Activated T-helper 1 cell treated with anti-CD3 and anti-CD28 coated beads, Interleukin-12 subunit alpha, Interleukin-12 subunit beta, Interleukin-2, Interleukin-4 antibody, amounts not matched to agents 30 ng/mL and 10 ng/mL and 1 ng/mL, durations not matched to agents 14 hours and 24 hours and 36 hours (primary cell): ENCODE measurements at regions not wholly inside any gene's neighbourhood (a gene's known extent, or its start where the extent isn't known, plus 50 kb on each side); places are given as distances from the start of the nearest gene placed in this dataset.
A peak's percentile ranks its signal among the peaks of the same experiment; 100 is the strongest.

Experiments used
- DNase-seq: peaks from one replicate; pipeline ENCODE4 v3.0.0; 2021; ENCODE audit warnings: low spot score
- H3K27ac Mint-ChIP-seq: one replicate; pipeline ENCODE4 v1.8.0; 2021; ENCODE audit warnings: mild to moderate bottlenecking, mixed read lengths
- H3K27me3 Mint-ChIP-seq: one replicate; pipeline ENCODE4 v1.8.0; 2022; ENCODE audit warnings: mild to moderate bottlenecking, moderate library complexity, mixed read lengths; ENCODE audit not compliant: insufficient read depth
- H3K36me3 Mint-ChIP-seq: one replicate; pipeline ENCODE4 v1.8.0; 2021; ENCODE audit warnings: low read depth, mixed read lengths
- H3K4me1 Mint-ChIP-seq: one replicate; pipeline ENCODE4 v1.8.0; 2021; ENCODE audit warnings: low read depth, mixed read lengths
- H3K4me3 Mint-ChIP-seq: one replicate; pipeline ENCODE4 v1.8.0; 2021; ENCODE audit warnings: mild to moderate bottlenecking, moderate library complexity, mixed read lengths
- H3K9me3 Mint-ChIP-seq: one replicate; pipeline ENCODE4 v1.8.0; 2021; ENCODE audit warnings: mixed read lengths
- intact Hi-C: fragments of 100-400 bp; cut with micrococcal nuclease; formaldehyde crosslinking; loops from one replicate; pipeline ENCODE4 v1.15.1; 2024

DNA sequence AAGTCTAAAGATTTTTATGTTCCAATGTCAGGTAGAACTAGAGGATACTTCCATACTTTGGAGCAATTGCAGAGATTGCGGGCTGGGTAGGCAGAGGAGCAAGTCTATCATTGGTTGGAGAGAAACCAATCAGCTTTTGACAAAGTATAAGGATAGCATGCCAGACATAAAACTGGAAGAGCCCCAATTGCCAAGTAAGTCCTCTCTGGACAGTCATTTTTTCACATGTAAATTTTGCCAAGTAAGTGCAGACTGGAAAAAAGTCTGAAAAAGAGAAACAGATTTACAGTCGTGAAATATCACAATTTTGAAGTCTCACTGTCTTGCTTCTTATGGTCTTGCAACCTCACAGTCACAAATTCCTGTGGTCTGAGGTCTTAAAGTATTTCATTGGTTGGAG, 131.4 kb upstream of the C21orf91 start:
- H3K36me3 Mint-ChIP-seq, result no peaks in the 10 kb centered on the region
- no peaks in the 10 kb centered on the region for H3K9me3 Mint-ChIP-seq
- no peak for DNase-seq
- H3K4me3 Mint-ChIP-seq, result no peak overlapping the region
- intact Hi-C loops, result no loop called here
- no peaks in the 10 kb centered on the region for H3K27me3 Mint-ChIP-seq
- H3K27ac Mint-ChIP-seq, result no peak overlapping the region
- no peaks in the 10 kb centered on the region for H3K4me1 Mint-ChIP-seq

DNA sequence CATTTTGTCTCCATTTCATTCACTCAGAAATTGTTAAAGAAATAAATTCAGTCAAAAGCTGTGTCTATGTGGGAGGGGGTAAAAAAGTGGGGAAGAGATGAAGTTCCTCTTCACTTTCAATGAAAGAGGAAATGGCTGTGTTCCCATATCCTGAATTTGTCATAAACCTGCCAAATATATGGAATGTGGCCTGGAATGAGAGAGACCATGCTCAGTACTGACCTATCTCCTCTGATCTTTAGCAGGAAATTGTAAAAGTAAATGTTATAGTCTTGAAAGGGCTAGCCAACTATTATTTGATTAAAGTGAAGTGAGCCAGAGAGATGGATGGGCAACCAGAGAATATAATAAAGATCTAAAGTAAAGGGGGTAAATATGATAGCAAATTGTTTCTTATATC, 130.3 kb upstream of the C21orf91 start:
- peaks cover 3% of the 10 kb centered on the region for H3K9me3 Mint-ChIP-seq

DNA sequence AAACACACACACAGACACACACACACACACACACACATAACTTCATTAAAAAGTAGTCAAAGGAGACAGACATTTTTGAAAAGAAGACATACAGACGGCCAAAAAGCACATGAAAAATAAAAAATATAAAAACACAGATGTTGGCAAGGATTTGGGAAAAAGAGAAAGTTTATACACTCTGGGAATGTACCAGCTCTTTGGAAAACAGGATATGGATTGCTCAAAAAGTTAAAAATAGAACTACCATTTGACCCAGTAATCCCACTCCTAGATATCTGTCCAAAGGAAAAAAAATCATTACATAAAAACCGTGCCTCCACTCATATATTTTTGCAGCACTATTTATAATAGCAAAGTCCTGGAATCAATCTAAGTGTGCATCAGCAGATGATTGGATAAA, 128.4 kb upstream of the C21orf91 start:
- no peak for DNase-seq
- peaks cover 4% of the 10 kb centered on the region for H3K9me3 Mint-ChIP-seq
- H3K36me3 Mint-ChIP-seq, result no peaks in the 10 kb centered on the region
- no peaks in the 10 kb centered on the region for H3K4me1 Mint-ChIP-seq
- no peak overlapping the region for H3K4me3 Mint-ChIP-seq
- H3K27ac Mint-ChIP-seq, result no peak overlapping the region
- H3K27me3 Mint-ChIP-seq, result no peaks in the 10 kb centered on the region
- intact Hi-C loops, result no loop called here

More for the DNA sequence above, 130.3 kb upstream of the C21orf91 start:
- Mint-ChIP-seq H3K4me1 (no peaks in the 10 kb centered on the region), H3K36me3 (no peaks in the 10 kb centered on the region), H3K4me3 (no peak overlapping the region), H3K27ac (no peak overlapping the region), H3K27me3 (no peaks in the 10 kb centered on the region)
- intact Hi-C loops, result no loop called here
- no peak for DNase-seq

DNA sequence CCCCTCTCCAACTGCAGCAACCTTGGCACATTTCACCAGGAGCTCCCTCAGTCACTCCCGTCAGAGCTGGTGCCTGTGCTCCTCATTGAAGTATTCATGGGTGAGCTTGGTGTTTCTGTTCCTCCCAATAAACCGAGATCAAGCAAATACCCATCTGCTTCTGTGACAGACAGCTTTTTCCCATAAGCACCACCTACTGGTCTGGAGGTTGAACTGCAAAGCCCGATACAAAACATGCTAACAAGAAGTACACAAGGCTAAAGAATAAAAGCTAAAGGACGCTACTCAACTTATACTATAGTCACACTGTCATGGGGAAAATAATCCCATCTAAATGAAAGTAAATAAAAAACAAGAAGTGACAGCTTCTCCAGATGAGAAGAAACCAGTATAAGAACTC, 111.9 kb upstream of the C21orf91 start:
- H3K27me3 Mint-ChIP-seq, result no peaks in the 10 kb centered on the region
- H3K4me1 Mint-ChIP-seq, result no peaks in the 10 kb centered on the region
- no peak overlapping the region for H3K27ac Mint-ChIP-seq
- no peak overlapping the region for H3K4me3 Mint-ChIP-seq
- H3K36me3 Mint-ChIP-seq, result no peaks in the 10 kb centered on the region
- no peaks in the 10 kb centered on the region for H3K9me3 Mint-ChIP-seq
- intact Hi-C loops, result no loop called here
- no peak for DNase-seq

DNA sequence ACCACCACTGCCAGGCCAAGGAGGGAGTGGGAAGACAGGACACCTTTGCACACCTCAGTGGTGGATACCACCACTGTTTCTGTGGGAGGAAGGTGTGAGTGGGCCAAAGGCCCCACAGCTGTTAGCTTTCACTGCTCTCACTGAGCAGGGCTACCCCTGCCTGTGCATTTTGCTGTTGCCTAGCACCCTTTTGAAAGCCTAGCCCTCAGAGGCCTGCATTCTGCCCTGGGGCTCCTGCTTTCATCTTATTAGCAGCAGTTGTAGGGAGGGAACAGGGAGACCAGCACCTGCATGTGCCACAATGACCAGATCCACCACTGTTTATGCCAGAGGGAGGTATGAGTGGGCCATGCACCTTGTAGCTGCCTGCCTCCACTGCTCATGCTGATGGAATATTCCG, 110.9 kb upstream of the C21orf91 start:
- no peak overlapping the region for H3K4me3 Mint-ChIP-seq
- H3K27me3 Mint-ChIP-seq, result no peaks in the 10 kb centered on the region
- DNase-seq, result no peak
- H3K27ac Mint-ChIP-seq, result no peak overlapping the region
- H3K4me1 Mint-ChIP-seq, result no peaks in the 10 kb centered on the region
- H3K36me3 Mint-ChIP-seq, result no peaks in the 10 kb centered on the region
- H3K9me3 Mint-ChIP-seq, result no peaks in the 10 kb centered on the region
- intact Hi-C loops, result no loop called here

DNA sequence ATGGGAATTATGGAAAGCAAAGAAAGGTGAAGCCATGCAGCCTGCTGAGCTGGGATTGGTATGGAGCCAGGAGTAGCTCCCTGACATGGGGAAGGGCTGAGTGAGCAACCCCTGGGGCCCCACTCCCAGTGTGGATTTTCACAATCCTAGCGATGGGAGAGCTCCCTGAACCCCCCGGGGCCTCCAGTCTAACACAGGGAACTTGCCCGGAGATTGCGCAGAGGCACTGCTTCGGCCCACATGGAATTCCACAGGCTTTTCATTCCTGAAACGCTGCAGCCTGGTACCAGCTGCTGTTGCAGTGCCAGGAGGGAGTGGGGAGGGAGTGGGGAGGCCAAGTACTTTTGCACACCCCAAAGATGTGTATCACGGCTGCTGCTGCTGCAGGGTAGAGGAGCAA, 110.4 kb upstream of the C21orf91 start:
- no peak overlapping the region for H3K4me3 Mint-ChIP-seq
- H3K27me3 Mint-ChIP-seq, result no peaks in the 10 kb centered on the region
- no peaks in the 10 kb centered on the region for H3K36me3 Mint-ChIP-seq
- DNase-seq, result no peak
- H3K4me1 Mint-ChIP-seq, result no peaks in the 10 kb centered on the region
- H3K27ac Mint-ChIP-seq, result no peak overlapping the region
- no peaks in the 10 kb centered on the region for H3K9me3 Mint-ChIP-seq
- intact Hi-C loops, result loop anchor here (10.0 kb wide), 1 partner anchor 545 kb away; no protein-coding TSS in a partner anchor

DNA sequence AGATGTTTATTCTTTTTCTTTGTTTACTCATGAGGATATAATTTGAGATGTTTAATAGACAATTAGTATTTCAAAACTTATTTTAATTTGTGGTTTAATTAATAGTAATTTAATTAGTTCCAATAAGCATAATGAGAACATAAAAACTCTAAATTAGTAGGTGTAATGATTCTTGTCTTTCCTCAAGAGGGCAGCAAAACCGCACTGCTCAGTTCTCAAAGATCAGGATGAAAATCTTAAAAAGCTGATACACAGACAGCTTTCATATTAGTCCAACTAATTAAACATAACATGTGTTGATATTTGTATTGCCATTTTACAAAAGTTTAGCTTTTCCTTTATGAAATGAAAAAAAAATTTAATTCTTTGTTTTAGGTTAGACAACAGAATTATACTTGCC, 106.7 kb upstream of the C21orf91 start:
- Mint-ChIP-seq H3K27me3 (peaks cover 7% of the 10 kb centered on the region), H3K9me3 (peaks cover 3% of the 10 kb centered on the region), H3K4me1 (no peaks in the 10 kb centered on the region), H3K4me3 (no peak overlapping the region), H3K27ac (no peak overlapping the region), H3K36me3 (no peaks in the 10 kb centered on the region)
- intact Hi-C loops, result loop anchor here (1.0 to 10.0 kb wide), 2 partner anchors 247 to 541 kb away; no protein-coding TSS in a partner anchor
- DNase-seq, result no peak

DNA sequence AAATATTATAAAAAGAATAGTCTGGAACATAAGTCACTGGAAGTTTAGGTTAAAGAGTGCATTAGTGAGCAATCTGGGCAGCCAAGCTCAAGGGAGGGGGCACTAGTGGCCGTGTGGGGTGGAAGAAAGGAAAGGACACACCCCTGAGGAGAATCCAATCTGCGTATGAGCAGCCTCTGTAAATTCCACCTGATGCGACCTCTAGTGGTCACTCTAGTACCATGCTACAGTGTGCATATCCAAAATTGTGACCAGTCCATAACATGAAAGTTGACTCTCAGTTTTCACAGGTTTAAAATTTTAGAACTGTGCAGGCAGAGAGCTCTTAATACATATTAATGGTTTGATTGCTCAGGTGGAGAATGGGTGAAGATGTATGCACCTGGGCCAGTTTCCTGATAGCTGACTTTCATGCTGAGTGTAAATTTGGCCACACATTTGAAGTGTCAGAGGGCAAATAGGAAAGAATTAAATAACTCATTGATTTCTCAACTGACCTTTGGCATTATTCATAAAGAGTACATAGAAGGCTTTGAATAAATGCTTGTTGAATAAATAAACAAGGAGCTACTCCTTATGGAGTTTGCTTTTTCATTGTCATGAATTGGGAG, 105.9 kb upstream of the C21orf91 start:
- H3K4me1 Mint-ChIP-seq, result no peaks in the 10 kb centered on the region
- peaks cover 11% of the 10 kb centered on the region for H3K9me3 Mint-ChIP-seq
- peak; percentile 14 for DNase-seq
- intact Hi-C loops, result loop anchor here (1.0 to 10.0 kb wide), 2 partner anchors 246 to 540 kb away; no protein-coding TSS in a partner anchor
- H3K36me3 Mint-ChIP-seq, result no peaks in the 10 kb centered on the region
- peaks cover 7% of the 10 kb centered on the region for H3K27me3 Mint-ChIP-seq
- H3K4me3 Mint-ChIP-seq, result no peak overlapping the region
- H3K27ac Mint-ChIP-seq, result no peak overlapping the region

DNA sequence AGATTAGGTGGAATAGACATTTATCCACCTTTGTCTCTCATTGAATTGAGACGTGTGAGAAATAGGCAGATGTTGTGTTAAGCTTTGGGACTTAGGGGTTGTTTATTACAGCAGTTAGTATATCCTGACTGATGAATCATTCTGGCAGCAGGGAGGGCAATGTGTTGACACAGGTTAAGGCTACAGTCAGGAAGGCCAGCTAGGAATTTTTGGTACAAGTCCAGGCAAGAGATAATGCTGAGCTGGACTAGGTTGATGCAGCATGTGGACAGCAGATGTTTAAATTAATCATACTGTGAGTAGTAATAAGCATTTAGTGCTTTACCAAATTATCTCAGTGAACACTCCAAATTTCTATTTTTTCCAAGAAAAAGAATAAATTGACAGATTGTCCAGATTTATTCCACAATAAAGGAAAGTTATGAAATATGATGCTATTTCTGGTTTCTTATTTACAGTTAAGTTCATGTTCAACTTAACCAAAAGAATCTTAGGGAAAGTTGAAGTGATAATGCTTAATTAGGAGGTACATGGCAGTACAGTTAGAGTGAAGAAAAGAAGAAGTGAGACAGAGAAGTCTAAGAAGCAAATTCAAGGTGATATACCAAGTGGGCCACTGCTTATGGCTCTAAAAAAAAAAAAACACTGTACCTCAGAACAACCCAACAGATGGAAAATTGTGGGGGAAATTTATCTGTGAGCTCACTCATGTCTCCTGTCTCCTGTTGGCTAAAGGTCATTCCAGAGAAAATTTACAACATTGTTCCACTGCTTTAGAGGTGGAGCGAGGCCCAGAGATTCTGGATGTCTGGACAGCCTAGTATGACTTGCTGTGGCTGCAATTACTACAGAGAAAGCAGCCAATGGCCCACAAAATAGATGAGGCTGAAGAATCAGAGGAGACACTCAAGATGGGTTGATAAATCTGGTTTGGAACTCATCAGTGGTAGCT, 102.7 kb upstream of the C21orf91 start:
- no peak for DNase-seq
- Mint-ChIP-seq H3K9me3 (peaks cover 18% of the 10 kb centered on the region), H3K4me3 (no peak overlapping the region), H3K36me3 (no peaks in the 10 kb centered on the region), H3K27ac (no peak overlapping the region), H3K4me1 (no peaks in the 10 kb centered on the region), H3K27me3 (peaks cover 9% of the 10 kb centered on the region)
- intact Hi-C loops, result loop anchor here (10.0 kb wide), 1 partner anchor 537 kb away; no protein-coding TSS in a partner anchor

DNA sequence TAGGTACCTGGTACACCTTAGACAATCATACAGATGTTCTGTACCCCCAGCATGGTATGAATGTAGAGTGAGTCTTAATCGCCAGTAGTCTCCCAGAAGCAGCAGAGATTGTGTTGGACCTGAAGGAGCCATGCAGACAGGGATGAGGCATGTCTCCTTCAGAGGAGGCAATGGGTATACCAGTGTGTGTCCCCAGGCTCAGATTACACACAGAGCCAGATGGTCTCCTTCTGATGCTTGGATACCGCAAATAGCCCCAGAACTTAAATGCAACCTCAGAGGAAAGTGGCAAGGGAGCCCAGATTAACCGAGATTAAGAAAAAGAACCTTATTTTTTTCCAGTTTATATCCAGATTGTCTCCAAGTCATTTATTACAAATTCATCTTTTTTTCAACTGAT, 96.8 kb upstream of the C21orf91 start:
- peaks cover 3% of the 10 kb centered on the region for H3K27me3 Mint-ChIP-seq

DNA sequence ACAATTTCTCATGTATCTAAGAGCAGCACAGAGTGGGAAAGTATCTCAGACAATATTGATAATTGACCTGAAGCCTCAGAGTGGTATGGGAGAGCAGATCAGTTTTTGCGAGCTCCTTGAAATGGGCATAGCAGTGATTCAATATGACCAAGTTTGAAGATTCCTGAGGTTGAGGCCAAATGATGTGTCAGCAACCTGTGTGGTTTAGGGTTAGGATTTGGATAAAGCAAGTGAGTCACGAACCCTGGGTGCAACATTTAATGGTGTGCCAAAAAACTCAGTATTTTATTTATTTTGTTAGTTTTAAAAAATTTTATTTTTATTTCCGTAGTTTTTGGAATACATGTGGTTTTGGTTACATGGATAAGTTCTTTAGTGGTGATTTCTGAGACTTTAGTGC, 92.5 kb upstream of the C21orf91 start:
- Mint-ChIP-seq H3K4me1 (no peaks in the 10 kb centered on the region), H3K36me3 (no peaks in the 10 kb centered on the region), H3K9me3 (no peaks in the 10 kb centered on the region), H3K4me3 (no peak overlapping the region), H3K27me3 (peaks cover 4% of the 10 kb centered on the region), H3K27ac (no peak overlapping the region)
- intact Hi-C loops, result no loop called here
- no peak for DNase-seq

More for the DNA sequence above, 96.8 kb upstream of the C21orf91 start:
- Mint-ChIP-seq H3K9me3 (peaks cover 17% of the 10 kb centered on the region), H3K4me1 (no peaks in the 10 kb centered on the region), H3K27ac (no peak overlapping the region), H3K36me3 (no peaks in the 10 kb centered on the region), H3K4me3 (no peak overlapping the region)
- intact Hi-C loops, result no loop called here
- DNase-seq, result no peak

DNA sequence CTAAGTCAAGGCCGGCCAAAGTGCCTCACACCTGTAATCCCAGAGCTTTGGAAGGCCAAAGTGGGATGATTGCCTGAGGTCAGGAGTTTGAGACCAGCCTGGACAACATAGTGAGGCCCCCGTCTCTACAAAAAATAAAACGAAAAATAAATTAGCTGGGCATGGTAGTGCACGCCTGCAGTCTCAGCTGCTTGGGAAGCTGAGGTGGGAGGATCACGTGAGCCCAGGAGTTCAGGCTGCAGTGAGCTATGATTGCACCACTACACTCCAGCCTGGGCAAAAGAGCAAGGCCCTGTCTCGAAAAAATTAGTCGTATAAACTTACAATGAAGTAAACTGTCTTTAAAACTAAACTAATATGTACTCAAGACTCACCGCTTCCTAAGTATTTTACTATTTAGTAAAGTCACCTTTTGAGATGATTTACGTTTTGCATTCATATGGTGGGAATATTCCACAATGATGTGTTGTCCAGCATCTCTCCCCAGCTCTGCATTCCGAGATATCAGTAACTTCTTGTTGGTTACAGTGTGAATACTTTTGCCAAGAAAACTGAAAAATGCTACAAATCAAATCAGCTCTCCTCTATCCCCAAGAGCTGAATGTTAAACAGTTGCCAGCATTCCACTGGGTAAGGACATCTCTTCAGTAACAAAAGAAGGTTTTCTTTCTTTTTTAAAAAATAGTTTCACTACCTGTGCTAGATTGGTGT, 84.9 kb upstream of the C21orf91 start:
- Mint-ChIP-seq H3K27me3 (peaks cover 2% of the 10 kb centered on the region), H3K4me3 (no peak overlapping the region), H3K4me1 (peaks cover 8% of the 10 kb centered on the region), H3K27ac (no peak overlapping the region), H3K36me3 (peaks cover 3% of the 10 kb centered on the region), H3K9me3 (peaks cover 11% of the 10 kb centered on the region)
- intact Hi-C loops, result loop anchor here (1.0 to 2.0 kb wide), 2 partner anchors 85 to 225 kb away; partner anchors contain the start of gene C21orf91
- DNase-seq, result no peak
